LNCaP clone FGC (cell line): ENCODE measurements at regions not wholly inside any gene's neighbourhood (a gene's known extent, or its start where the extent isn't known, plus 50 kb on each side); places are given as distances from the start of the nearest gene placed in this dataset.

Experiments used
- DNase-seq: peaks from one replicate; pipeline ENCODE4 v3.0.0-alpha.2; 2011; ENCODE audit warnings: low read depth
- H3K4me3 ChIP-seq: 2 replicates; pipeline ENCODE4 v1.5.1; 2011; ENCODE audit warnings: mild to moderate bottlenecking, low read depth, low read length, control low read depth
- TF ChIP-seq, protein P1 (sequence below): IDR thresholded peaks from 2 replicates; pipeline ENCODE4 v1.5.1; 2012; ENCODE audit warnings: mild to moderate bottlenecking; ENCODE audit not compliant: control insufficient read depth, insufficient read depth; ENCODE audit errors: extremely low read depth

DNA sequence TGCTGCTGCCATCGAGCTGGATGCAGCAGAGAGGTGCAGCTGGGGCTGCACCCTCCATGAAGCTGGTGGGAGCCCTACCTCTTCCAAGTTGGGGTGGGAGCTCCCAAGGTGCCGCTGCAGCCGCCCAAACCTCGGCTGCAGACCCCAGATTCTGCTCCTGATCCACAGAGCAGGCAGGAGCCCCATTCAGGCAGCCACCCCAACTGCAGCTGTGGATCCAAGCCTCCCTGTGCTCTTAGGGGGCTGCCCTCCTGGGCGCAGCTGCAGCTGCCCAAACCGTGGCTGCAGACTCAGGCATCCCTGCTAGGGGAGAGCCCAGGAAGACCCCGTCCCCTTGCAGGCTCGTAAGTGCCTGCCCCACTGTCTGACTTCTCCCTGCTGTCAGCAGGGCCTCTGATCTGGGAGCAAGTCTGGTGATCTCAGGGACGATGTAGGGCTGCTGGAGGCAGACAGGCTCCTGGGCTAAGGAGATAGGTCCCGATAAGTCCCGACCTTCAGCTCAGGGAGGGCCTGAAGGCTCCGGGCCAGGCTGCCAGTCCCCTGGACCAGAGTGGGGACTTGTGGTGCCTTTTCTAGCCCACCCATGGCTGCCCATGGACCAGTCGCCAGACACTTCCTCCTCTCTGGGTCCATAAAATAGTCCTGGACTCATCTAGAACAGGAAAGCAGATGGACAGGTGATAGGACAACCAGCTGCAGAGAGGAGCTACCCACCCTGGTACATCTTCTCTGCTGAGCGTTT, 767.1 kb upstream of the CDH7 start:
- no peak for DNase-seq
- no peak overlapping the region for H3K4me3 ChIP-seq
- TF ChIP-seq, protein P1, sequence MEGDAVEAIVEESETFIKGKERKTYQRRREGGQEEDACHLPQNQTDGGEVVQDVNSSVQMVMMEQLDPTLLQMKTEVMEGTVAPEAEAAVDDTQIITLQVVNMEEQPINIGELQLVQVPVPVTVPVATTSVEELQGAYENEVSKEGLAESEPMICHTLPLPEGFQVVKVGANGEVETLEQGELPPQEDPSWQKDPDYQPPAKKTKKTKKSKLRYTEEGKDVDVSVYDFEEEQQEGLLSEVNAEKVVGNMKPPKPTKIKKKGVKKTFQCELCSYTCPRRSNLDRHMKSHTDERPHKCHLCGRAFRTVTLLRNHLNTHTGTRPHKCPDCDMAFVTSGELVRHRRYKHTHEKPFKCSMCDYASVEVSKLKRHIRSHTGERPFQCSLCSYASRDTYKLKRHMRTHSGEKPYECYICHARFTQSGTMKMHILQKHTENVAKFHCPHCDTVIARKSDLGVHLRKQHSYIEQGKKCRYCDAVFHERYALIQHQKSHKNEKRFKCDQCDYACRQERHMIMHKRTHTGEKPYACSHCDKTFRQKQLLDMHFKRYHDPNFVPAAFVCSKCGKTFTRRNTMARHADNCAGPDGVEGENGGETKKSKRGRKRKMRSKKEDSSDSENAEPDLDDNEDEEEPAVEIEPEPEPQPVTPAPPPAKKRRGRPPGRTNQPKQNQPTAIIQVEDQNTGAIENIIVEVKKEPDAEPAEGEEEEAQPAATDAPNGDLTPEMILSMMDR = no peak

DNA sequence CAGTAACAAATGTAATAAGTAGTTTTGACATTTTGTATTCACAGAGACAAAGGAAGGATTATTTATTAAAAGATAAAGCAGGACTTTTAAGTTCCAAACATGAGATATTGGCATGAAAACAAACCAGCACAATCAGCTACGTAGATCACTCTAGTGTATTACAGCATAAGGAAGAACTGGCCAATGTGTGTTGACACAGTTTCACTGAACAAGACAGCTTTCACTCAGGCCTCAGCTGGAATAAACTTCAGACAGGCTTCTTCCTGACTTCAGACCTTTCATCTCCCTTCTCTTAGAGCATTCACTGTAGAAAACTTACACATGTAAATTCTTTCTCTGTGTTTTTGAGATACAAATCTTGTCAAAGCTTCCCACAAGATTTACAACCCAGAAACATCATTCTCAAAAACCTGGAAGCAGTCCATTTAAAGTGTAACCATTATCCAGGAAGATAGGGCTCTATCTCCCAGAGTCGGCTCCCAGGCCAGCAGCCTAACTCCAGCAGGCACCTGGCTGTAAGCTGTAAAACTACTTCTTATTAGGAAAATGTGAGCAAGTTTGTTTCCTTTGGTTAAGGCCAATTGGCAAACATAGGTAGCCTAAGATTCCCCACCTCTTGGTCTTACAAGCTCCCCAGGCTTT, 768.3 kb upstream of the CDH7 start:
- DNase-seq = no peak
- TF ChIP-seq, protein P1 = no peak
- H3K4me3 ChIP-seq = no peak overlapping the region

DNA sequence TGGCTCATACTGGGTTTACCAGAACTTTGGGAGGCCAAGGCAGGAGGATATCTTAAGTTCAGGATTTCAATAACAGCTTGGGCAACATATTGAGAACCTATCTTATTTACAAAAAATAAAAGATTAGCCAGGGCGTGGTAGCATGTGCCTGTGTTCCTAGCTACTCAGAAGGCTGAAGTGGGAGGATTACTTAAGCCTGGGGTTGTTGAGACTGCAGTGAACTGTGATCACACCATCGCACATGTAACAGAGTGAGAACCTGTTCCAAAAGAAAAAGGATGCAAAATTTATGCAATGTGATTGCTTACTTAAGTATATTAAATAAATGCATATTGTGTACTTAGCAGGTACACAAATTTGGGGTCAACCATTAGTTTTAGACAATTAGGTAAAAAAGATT, 768.9 kb upstream of the CDH7 start:
- TF ChIP-seq, protein P1 = no peak
- H3K4me3 ChIP-seq = no peak overlapping the region
- no peak for DNase-seq

DNA sequence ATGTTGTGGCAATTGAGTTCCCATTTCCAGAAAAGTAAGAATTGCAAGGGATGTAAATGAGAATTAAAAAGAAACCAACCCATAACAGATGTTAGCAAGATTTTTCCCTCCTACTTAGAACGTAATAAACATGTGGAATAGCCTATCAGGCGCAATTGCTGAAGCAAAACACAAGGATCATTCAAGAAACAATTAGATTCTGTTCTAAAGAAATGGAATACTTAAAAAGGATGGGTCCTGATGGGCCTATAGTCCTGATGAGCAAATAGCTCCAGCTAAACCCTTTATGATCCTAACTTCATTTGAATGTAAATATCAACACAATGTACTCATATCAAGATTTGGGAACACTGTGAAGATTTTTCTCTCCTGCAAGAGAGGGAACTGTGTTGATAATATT, 771.0 kb upstream of the CDH7 start:
- no peak for DNase-seq
- no peak overlapping the region for H3K4me3 ChIP-seq
- TF ChIP-seq, protein P1 = no peak

DNA sequence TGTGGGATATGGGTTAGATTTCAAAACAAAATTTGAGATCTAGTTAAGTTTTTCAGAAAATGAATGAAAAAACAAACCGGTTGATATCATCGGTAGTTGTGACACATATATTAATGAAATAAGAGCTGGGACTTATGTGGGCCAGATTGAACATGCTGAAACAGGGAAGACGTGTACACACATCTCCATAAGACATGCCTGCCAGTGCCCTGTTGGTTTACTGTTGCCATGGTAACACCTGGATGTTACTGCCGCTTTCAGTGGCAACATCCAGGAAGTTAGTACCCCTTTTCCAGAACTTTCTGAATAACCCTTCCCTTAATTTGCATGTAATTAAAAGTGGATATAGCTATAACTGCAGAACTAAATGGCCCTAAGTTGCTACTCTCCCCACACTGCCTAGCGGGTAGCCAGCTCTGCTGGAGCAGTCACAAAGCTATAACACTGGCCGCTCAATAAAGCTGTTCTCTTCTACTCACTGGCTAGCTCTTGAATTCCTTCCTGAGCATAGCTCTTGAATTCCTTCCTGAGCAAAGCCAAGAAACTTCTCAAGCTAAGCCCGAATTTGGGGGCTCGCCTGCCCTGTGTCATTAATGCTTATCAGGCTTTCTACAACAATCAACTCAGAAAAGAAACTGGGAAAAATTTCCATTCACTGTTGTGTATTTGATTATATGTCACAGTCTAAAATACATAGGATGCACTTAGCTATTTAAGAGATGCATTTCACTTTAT, 776.3 kb upstream of the CDH7 start:
- TF ChIP-seq, protein P1 = no peak
- DNase-seq = no peak
- H3K4me3 ChIP-seq = no peak overlapping the region

DNA sequence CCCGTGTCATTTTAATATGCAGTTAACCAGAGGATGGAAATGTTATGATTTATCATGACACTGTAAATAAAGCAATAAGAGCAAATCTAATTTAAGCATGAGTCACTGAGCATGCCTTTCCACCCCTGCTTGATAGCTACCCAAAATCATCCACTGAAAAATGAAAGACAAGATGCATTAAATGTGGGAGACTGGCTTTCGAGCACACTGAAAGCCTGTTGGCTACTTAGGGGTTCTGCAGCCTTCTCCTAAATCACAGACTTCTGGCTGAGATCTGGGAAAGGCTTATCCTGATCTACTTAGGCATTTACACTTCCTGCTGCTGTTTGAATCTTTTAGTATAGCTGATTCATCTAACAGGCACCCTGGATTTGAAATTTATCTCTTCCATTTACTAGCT, 778.3 kb upstream of the CDH7 start:
- TF ChIP-seq, protein P1 = no peak
- H3K4me3 ChIP-seq = no peak overlapping the region
- DNase-seq = no peak
